HG03135 (cell line): ENCODE measurements at regions not wholly inside any gene's neighbourhood (a gene's known extent, or its start where the extent isn't known, plus 50 kb on each side); places are given as distances from the start of the nearest gene placed in this dataset.
A peak's percentile ranks its signal among the peaks of the same experiment; 100 is the strongest.

Experiments used
- ATAC-seq: cut with Tn5 transposase; IDR thresholded peaks from one replicate; pipeline ENCODE4 v1.9.1; 2021; ENCODE audit warnings: mild to moderate bottlenecking, moderate library complexity; ENCODE audit not compliant: unreplicated experiment

- no peak for ATAC-seq
Measured at GRCh38 chr9:99361817-99362216, 139.7 kb downstream of the SEC61B start.

DNA sequence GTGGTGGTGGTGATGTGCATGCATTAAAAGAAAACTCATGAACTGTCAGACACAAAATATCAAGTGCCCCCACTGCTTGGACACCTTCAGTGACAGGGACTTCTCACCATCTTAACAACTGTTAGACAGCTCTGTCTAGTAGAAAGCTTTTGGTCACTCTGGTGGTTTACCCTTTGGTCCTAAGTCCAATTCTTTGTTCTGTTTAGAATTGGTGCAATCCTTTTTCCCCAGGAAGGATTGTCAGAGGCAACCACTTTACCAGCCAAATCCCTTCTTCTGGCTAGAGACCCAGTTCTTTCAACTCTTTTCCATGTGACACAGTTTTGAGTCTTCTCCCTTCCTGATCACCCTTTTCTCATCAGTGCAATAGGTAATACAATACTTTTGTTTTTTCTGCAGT lies 140.2 kb downstream of the SEC61B start:
- no peak for ATAC-seq

GRCh38 chr9:99363509-99363908 lies 141.4 kb downstream of the SEC61B start:
- ATAC-seq, result no peak

GRCh38 chr9:99365233-99365980 lies 143.3 kb downstream of the SEC61B start:
- ATAC-seq, result no peak

GRCh38 chr9:99366183-99366582 lies 144.1 kb downstream of the SEC61B start:
- ATAC-seq, result no peak

GRCh38 chr9:99366621-99367020 lies 144.5 kb downstream of the SEC61B start:
- no peak for ATAC-seq

DNA sequence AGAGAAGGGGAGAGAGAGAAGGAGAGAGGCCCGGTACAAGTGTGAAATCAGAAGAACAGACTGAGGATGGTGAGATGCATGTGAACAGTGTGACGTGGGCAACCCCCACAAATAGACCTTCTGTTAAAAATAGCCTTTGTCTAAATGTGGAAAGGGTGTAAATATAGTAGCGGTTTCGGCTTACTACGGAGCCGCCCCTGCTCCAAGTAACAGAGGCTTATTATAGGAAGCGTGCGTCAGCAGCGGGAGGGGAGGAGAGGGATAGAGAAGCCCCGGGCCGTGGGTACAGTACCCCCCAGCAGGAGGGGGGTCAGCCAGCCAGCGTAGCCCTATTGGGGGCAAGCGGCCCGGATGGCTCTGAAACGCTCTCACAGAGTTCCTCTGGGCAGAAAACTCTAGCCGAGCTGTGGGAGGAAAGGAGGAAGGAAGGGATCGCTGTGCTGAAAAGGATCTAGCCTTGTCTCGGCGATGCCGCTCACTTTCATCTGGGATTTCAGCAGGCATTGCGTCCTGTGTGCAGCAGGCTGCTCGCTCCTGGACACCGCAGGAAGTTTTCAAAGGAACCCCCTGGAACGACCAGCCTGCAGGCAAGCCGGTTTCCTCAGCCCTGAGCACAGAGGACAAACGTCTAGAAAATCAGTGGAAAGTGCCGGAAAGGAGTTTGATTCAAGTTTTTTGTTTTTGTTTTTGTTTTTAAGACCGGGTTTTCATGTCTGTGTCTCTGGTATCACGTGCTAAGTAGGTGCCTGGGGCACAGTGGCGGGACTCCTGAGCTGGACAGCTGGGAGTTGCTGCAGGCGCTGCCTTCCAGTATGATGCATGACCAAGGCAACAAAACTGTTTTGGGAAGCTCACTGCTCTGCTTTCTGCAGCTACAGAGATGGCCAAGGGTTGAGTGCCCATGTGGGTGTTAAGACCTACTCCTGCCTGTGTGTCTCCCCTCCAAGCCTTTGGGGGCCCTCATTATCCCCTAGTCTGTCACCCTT lies 146.6 kb downstream of the SEC61B start:
- ATAC-seq, result peak; percentile 53

GRCh38 chr9:99369327-99369722 lies 147.2 kb downstream of the SEC61B start:
- no peak for ATAC-seq

DNA sequence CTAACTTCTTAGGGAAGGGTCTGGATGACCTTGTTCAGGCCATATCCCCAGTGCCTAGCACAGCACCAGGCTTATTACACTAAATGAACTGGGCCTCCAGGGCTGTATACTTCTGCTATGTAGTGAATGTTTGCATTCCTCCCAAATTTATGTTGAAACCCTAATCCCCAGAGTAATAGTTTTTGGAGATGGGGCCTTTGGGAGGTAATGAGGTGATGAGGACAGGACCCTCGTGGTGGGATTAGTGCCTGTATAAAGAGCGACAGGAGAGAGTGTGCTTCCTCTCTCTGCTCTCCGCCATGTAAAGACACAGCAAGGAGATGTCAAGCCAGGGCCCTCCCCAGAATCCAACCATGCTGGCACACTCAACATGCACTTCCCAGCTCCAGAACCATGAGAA lies 148.3 kb downstream of the SEC61B start:
- no peak for ATAC-seq

- no peak for ATAC-seq
Measured at GRCh38 chr9:99371376-99371775, 149.3 kb downstream of the SEC61B start.

GRCh38 chr9:99373912-99374311 lies 151.8 kb downstream of the SEC61B start:
- no peak for ATAC-seq

DNA sequence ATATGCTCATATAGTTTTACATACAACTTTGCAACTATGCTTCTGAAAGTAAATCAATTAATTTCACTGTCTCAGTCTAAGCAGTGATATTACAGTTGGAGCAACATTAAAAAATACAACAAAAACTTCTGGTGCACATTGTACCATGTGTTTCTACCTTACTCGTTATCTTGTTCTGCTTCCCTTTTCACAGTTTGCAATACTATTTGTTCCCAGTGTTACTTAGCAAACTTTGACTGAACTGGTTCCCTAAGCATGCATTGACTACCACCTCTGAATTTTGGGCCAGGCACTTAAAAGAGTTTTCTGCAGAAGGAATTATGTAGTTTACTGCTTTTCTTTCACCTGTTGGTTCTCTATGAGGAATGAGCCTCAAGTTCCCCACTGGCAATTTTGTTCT lies 152.7 kb downstream of the SEC61B start:
- no peak for ATAC-seq

GRCh38 chr9:99375481-99375880 lies 153.4 kb downstream of the SEC61B start:
- ATAC-seq, result no peak

DNA sequence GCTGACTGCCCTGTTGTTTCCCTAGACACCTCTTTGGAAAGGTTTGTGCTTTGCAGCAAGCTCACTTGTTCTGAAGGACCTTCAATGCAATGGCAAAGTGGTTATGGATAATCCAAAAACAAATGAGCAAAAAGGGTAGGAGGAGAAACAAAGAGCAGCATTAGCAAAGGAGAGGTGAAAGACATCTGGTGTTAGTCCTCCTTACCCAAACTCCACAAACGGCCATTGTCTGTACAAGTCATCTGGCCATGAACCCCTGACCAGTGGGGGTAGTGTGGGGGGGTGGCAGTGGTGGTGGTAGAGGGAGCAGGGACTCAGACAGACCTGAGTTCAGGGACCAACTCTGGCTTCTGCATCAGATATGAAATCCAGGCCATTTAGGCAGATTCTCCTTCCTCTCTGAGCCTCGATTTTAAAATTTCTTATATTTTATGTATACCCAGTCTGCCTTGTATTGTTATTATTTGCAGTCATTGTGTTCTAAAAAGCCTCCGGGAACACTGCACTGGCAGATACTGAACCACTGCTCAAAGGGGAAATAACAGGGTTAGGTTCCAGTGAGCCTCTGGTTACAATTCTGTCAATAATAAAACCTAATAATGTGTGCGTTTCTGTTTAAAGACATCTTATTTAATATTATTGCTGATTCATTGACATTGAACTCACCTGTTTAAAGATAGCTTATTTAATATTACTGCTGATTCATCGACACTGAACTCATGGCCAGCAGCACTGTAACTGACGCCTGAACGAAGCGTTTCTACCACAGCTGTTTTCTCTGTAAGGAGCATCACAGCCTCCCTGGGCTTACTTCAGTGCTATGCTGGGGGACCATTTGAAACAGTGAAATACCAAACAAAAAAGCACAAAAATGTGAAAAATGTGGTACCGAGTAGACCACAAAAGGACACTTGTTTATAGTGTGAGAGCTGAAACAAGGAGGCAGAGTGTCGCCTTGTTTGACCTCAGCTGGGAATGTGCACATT lies 156.0 kb downstream of the SEC61B start:
- no peak for ATAC-seq

- ATAC-seq, result no peak
Measured at GRCh38 chr9:99383536-99383935, 161.5 kb downstream of the SEC61B start.

DNA sequence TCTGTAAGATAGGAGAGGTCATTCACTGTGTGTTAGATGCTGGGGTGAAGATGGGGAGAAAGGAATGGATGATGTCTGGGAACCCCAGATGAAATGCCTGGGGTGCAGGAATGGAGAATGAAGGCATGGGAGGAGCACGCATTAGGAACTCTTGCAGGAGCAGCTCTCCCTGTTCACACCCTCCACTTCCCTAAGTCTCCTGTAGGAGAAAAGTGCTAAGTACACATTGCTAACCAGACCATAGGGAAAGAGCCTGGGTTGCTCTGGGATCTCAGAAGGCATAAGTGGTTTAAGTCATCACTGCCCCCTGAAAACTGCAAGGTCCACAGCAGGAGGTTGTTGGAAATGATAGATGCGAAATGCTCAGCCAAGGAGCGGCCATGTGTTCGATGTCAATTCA lies 163.1 kb downstream of the SEC61B start:
- ATAC-seq, result no peak

- no peak for ATAC-seq
Measured at GRCh38 chr9:99385814-99386279, 163.8 kb downstream of the SEC61B start.

GRCh38 chr9:99387431-99387830 lies 165.3 kb downstream of the SEC61B start:
- ATAC-seq, result no peak

DNA sequence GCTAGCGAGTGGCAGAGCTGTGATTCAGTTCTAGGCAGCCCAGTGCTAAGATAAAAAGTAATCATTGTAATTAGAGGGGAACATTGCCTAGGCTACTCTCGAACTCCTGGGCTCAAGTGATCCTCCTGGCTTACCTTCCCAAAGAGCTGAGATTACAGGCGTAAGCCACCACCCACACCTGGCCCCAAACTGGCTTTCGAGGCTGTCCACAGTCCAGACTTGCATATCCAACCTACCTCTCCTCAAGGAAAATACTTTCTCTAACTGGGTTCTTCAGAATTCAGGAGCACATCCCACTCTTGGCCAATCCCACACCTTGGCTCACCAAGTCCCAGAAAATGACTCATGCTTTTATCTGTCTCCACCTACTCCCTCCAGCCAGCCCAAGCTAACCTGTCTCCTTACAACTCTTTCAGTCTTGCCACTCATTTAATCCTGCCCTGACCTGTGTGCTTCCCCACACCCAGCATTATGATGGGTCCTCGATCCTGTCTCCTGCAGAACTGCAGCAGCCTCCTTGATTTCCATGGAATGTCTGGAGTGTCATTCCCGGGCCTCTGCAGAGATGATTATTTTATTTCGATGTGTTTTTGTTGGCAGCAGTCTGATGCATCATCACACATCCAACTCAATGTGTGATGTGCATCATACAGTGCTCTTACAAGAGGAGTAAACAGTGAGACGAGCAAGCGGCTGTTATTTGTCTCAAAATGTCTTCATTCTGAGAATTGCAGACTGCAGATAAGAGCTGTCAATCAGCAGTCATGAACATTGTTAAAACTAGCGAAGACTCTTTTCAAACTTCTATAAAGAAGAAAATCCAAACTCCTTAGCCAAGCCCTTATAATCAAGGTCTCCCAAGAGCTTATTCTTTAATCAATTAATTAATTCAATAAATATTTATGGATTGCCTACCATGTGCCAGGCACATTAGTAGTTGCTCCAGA lies 167.3 kb downstream of the SEC61B start:
- no peak for ATAC-seq
